ENCODE measurements at regions not wholly inside any gene's neighbourhood (a gene's known extent, or its start where the extent isn't known, plus 50 kb on each side); places are given as distances from the start of the nearest gene placed in this dataset.

- no peak for TF ChIP-seq POLR2A (IDR thresholded peaks at IDR 0.05; ENCODE audit: low read length)
- TF ChIP-seq GATA1 (IDR thresholded peaks at IDR 0.05; ENCODE audit: low read depth, low read length) = no peak
Measured at GRCh38 chr4:123522646-123523045, 126.1 kb downstream of the SPRY1 start.

Data from erythroblast (primary cell).